ENCODE measurements at regions not wholly inside any gene's neighbourhood (a gene's known extent, or its start where the extent isn't known, plus 50 kb on each side); places are given as distances from the start of the nearest gene placed in this dataset.

- BruUV-seq (replicated peaks), result no TSS peak
- TF ChIP-seq CTCF (IDR thresholded peaks at IDR 0.05; ENCODE audit: unreplicated experiment), result no peak
Measured at GRCh38 chrX:7568597-7568996, 274.4 kb upstream of the VCX start.

GRCh38 chrX:7568130-7568529 is 274.8 kb upstream of the VCX start:
- no peak for TF ChIP-seq CTCF (IDR thresholded peaks at IDR 0.05; ENCODE audit: unreplicated experiment)
- Mint-ChIP-seq H3K4me3 (ENCODE audit: low read depth, unreplicated experiment) (no peak overlapping the region), H3K4me1 (ENCODE audit: low read depth, unreplicated experiment) (no peaks in the 10 kb centered on the region), H3K27me3 (ENCODE audit: unreplicated experiment) (no peaks in the 10 kb centered on the region), H3K36me3 (ENCODE audit: insufficient read depth, unreplicated experiment) (no peaks in the 10 kb centered on the region), H3K27ac (ENCODE audit: unreplicated experiment) (no peak overlapping the region), H3K9me3 (ENCODE audit: low read depth, unreplicated experiment) (no peaks in the 10 kb centered on the region)
- CTCF ChIA-PET, result no interaction called here
- no peak for DNase-seq
- no TSS peak for BruUV-seq (replicated peaks)
- intact Hi-C loops (cut with micrococcal nuclease; ENCODE audit: unreplicated experiment), result loop anchor here (5.0 kb wide), 1 partner anchor 1196 kb away; no protein-coding TSS in a partner anchor

More at GRCh38 chrX:7568597-7568996, 274.4 kb upstream of the VCX start:
- no peaks in the 10 kb centered on the region for H3K27me3 Mint-ChIP-seq (ENCODE audit: unreplicated experiment)
- no peak overlapping the region for H3K4me3 Mint-ChIP-seq (ENCODE audit: low read depth, unreplicated experiment)
- H3K36me3 Mint-ChIP-seq (ENCODE audit: insufficient read depth, unreplicated experiment), result no peaks in the 10 kb centered on the region
- no peaks in the 10 kb centered on the region for H3K4me1 Mint-ChIP-seq (ENCODE audit: low read depth, unreplicated experiment)
- no peaks in the 10 kb centered on the region for H3K9me3 Mint-ChIP-seq (ENCODE audit: low read depth, unreplicated experiment)
- intact Hi-C loops (cut with micrococcal nuclease; ENCODE audit: unreplicated experiment), result loop anchor here (5.0 kb wide), 1 partner anchor 1196 kb away; no protein-coding TSS in a partner anchor
- H3K27ac Mint-ChIP-seq (ENCODE audit: unreplicated experiment), result no peak overlapping the region
- CTCF ChIA-PET, result no interaction called here
- DNase-seq, result no peak

- Mint-ChIP-seq H3K27ac (ENCODE audit: unreplicated experiment) (no peak overlapping the region), H3K4me1 (ENCODE audit: low read depth, unreplicated experiment) (no peaks in the 10 kb centered on the region), H3K27me3 (ENCODE audit: unreplicated experiment) (no peaks in the 10 kb centered on the region), H3K36me3 (ENCODE audit: insufficient read depth, unreplicated experiment) (no peaks in the 10 kb centered on the region), H3K4me3 (ENCODE audit: low read depth, unreplicated experiment) (no peak overlapping the region), H3K9me3 (ENCODE audit: low read depth, unreplicated experiment) (peaks cover 4% of the 10 kb centered on the region)
- DNase-seq, result no peak
- TF ChIP-seq CTCF (IDR thresholded peaks at IDR 0.05; ENCODE audit: unreplicated experiment), result no peak
- intact Hi-C loops (cut with micrococcal nuclease; ENCODE audit: unreplicated experiment), result no loop called here
- CTCF ChIA-PET, result no interaction called here
- no TSS peak for BruUV-seq (replicated peaks)
Measured at GRCh38 chrX:7552760-7553159, 290.2 kb upstream of the VCX start.

- Mint-ChIP-seq H3K4me3 (ENCODE audit: low read depth, unreplicated experiment) (no peak overlapping the region), H3K27ac (ENCODE audit: unreplicated experiment) (no peak overlapping the region), H3K36me3 (ENCODE audit: insufficient read depth, unreplicated experiment) (no peaks in the 10 kb centered on the region), H3K27me3 (ENCODE audit: unreplicated experiment) (no peaks in the 10 kb centered on the region), H3K9me3 (ENCODE audit: low read depth, unreplicated experiment) (peaks cover 12% of the 10 kb centered on the region), H3K4me1 (ENCODE audit: low read depth, unreplicated experiment) (no peaks in the 10 kb centered on the region)
- no TSS peak for BruUV-seq (replicated peaks)
- CTCF ChIA-PET, result no interaction called here
- TF ChIP-seq CTCF (IDR thresholded peaks at IDR 0.05; ENCODE audit: unreplicated experiment), result no peak
- DNase-seq, result no peak
- intact Hi-C loops (cut with micrococcal nuclease; ENCODE audit: unreplicated experiment), result no loop called here
Measured at GRCh38 chrX:7546551-7547080, 296.4 kb upstream of the VCX start.
